GM12874 (cell line): ENCODE measurements at regions not wholly inside any gene's neighbourhood (a gene's known extent, or its start where the extent isn't known, plus 50 kb on each side); places are given as distances from the start of the nearest gene placed in this dataset.

Experiments used
- CTCF ChIP-seq: IDR thresholded peaks from 2 replicates; pipeline ENCODE4 v1.5.1; 2011; ENCODE audit warnings: low read depth, mild to moderate bottlenecking, control low read depth, low read length, moderate library complexity; ENCODE audit not compliant: insufficient read depth

GRCh38 chr2:144711630-144712549 is 192.0 kb upstream of the ZEB2 start:
- TF ChIP-seq CTCF: no peak

GRCh38 chr2:144711084-144711483 is 191.2 kb upstream of the ZEB2 start:
- no peak for TF ChIP-seq CTCF

GRCh38 chr2:144708626-144709025 is 188.7 kb upstream of the ZEB2 start:
- TF ChIP-seq CTCF: no peak

- no peak for TF ChIP-seq CTCF
Observed at GRCh38 chr2:144707736-144708326, 187.9 kb upstream of the ZEB2 start.

- TF ChIP-seq CTCF: no peak
Observed at GRCh38 chr2:144706647-144707046, 186.7 kb upstream of the ZEB2 start.

- TF ChIP-seq CTCF: no peak
Observed at GRCh38 chr2:144705328-144706245, 185.7 kb upstream of the ZEB2 start.

- TF ChIP-seq CTCF: no peak
Observed at GRCh38 chr2:144704709-144705095, 184.8 kb upstream of the ZEB2 start.
